H7 (cell line): ENCODE measurements at regions not wholly inside any gene's neighbourhood (a gene's known extent, or its start where the extent isn't known, plus 50 kb on each side); places are given as distances from the start of the nearest gene placed in this dataset.

Experiments used
- DNase-seq: peaks from one replicate; pipeline ENCODE4 v3.0.0; 2012
- H3K27me3 ChIP-seq: 2 replicates; pipeline ENCODE4 v1.6.0; 2011; ENCODE audit warnings: mild to moderate bottlenecking, low read length; ENCODE audit not compliant: control insufficient read depth, insufficient read depth
- H3K36me3 ChIP-seq: replicated peaks from 2 replicates; pipeline ENCODE4 v1.5.1; 2011; ENCODE audit warnings: low read length; ENCODE audit not compliant: control insufficient read depth, insufficient read depth
- H3K4me3 ChIP-seq: 2 replicates; pipeline ENCODE4 v1.5.1; 2011; ENCODE audit warnings: low read depth, mild to moderate bottlenecking, control low read depth, low read length, moderate library complexity; ENCODE audit not compliant: insufficient read depth

GRCh38 chr6:4405621-4406212, 270.3 kb upstream of the ECI2 start:
- no peak for DNase-seq

GRCh38 chr6:4404415-4404814, 269.0 kb upstream of the ECI2 start:
- no peaks in the 10 kb centered on the region; the same call in 1 of the 2 replicates for H3K27me3 ChIP-seq
- no peak overlapping the region for H3K4me3 ChIP-seq
- no peak for DNase-seq
- no peaks in the 10 kb centered on the region for H3K36me3 ChIP-seq

More at GRCh38 chr6:4405621-4406212, 270.3 kb upstream of the ECI2 start:
- no peaks in the 10 kb centered on the region; the same call in 1 of the 2 replicates for H3K27me3 ChIP-seq
- no peak overlapping the region for H3K4me3 ChIP-seq
- H3K36me3 ChIP-seq: no peaks in the 10 kb centered on the region

GRCh38 chr6:4403828-4404227, 268.5 kb upstream of the ECI2 start:
- Histone ChIP-seq H3K27me3 (no peaks in the 10 kb centered on the region; the same call in 1 of the 2 replicates), H3K4me3 (no peak overlapping the region), H3K36me3 (no peaks in the 10 kb centered on the region)
- no peak for DNase-seq

GRCh38 chr6:4403023-4403752, 267.8 kb upstream of the ECI2 start:
- H3K27me3 ChIP-seq: no peaks in the 10 kb centered on the region; the same call in 1 of the 2 replicates

GRCh38 chr6:4402477-4402976, 267.2 kb upstream of the ECI2 start:
- H3K4me3 ChIP-seq: no peak overlapping the region
- no peaks in the 10 kb centered on the region; the same call in 1 of the 2 replicates for H3K27me3 ChIP-seq
- DNase-seq: no peak
- H3K36me3 ChIP-seq: no peaks in the 10 kb centered on the region

More at GRCh38 chr6:4403023-4403752, 267.8 kb upstream of the ECI2 start:
- no peak for DNase-seq
- H3K4me3 ChIP-seq: no peak overlapping the region
- no peaks in the 10 kb centered on the region for H3K36me3 ChIP-seq

GRCh38 chr6:4401408-4402368, 266.3 kb upstream of the ECI2 start:
- no peak for DNase-seq
- H3K36me3 ChIP-seq: no peaks in the 10 kb centered on the region

GRCh38 chr6:4399656-4400055, 264.3 kb upstream of the ECI2 start:
- no peaks in the 10 kb centered on the region for H3K36me3 ChIP-seq
- DNase-seq: no peak
- H3K27me3 ChIP-seq: no peaks in the 10 kb centered on the region; the same call in 1 of the 2 replicates
- no peak overlapping the region for H3K4me3 ChIP-seq

More at GRCh38 chr6:4401408-4402368, 266.3 kb upstream of the ECI2 start:
- Histone ChIP-seq H3K27me3 (no peaks in the 10 kb centered on the region; the same call in 1 of the 2 replicates), H3K4me3 (no peak overlapping the region)

GRCh38 chr6:4398791-4399190, 263.4 kb upstream of the ECI2 start:
- Histone ChIP-seq H3K4me3 (no peak overlapping the region), H3K27me3 (no peaks in the 10 kb centered on the region; the same call in 1 of the 2 replicates), H3K36me3 (no peaks in the 10 kb centered on the region)
- DNase-seq: no peak

- Histone ChIP-seq H3K27me3 (no peaks in the 10 kb centered on the region; the same call in 1 of the 2 replicates), H3K4me3 (no peak overlapping the region), H3K36me3 (no peaks in the 10 kb centered on the region)
- DNase-seq: no peak
Observed at GRCh38 chr6:4397307-4397706, 261.9 kb upstream of the ECI2 start.

- DNase-seq: no peak
- no peaks in the 10 kb centered on the region; the same call in 1 of the 2 replicates for H3K27me3 ChIP-seq
- H3K4me3 ChIP-seq: no peak overlapping the region
- no peaks in the 10 kb centered on the region for H3K36me3 ChIP-seq
Observed at GRCh38 chr6:4396044-4396443, 260.7 kb upstream of the ECI2 start.

- Histone ChIP-seq H3K4me3 (no peak overlapping the region), H3K27me3 (no peaks in the 10 kb centered on the region; the same call in 1 of the 2 replicates), H3K36me3 (no peaks in the 10 kb centered on the region)
- DNase-seq: no peak
Observed at GRCh38 chr6:4395386-4395785, 260.0 kb upstream of the ECI2 start.

GRCh38 chr6:4394786-4395185, 259.4 kb upstream of the ECI2 start:
- Histone ChIP-seq H3K36me3 (no peaks in the 10 kb centered on the region), H3K27me3 (no peaks in the 10 kb centered on the region), H3K4me3 (no peak overlapping the region)
- no peak for DNase-seq

- Histone ChIP-seq H3K4me3 (no peak overlapping the region), H3K36me3 (no peaks in the 10 kb centered on the region), H3K27me3 (no peaks in the 10 kb centered on the region)
- no peak for DNase-seq
Observed at GRCh38 chr6:4388675-4389074, 253.3 kb upstream of the ECI2 start.

- no peak overlapping the region for H3K4me3 ChIP-seq
- no peaks in the 10 kb centered on the region for H3K36me3 ChIP-seq
- DNase-seq: no peak
- H3K27me3 ChIP-seq: no peaks in the 10 kb centered on the region
Observed at GRCh38 chr6:4384656-4385055, 249.3 kb upstream of the ECI2 start.
